ENCODE measurements at regions not wholly inside any gene's neighbourhood (a gene's known extent, or its start where the extent isn't known, plus 50 kb on each side); places are given as distances from the start of the nearest gene placed in this dataset.
"Not testable (repeated sequence)": the region's sequence is repeated elsewhere in the genome, so short reads cannot be mapped to it uniquely, and the experiment has no call there.

DNA sequence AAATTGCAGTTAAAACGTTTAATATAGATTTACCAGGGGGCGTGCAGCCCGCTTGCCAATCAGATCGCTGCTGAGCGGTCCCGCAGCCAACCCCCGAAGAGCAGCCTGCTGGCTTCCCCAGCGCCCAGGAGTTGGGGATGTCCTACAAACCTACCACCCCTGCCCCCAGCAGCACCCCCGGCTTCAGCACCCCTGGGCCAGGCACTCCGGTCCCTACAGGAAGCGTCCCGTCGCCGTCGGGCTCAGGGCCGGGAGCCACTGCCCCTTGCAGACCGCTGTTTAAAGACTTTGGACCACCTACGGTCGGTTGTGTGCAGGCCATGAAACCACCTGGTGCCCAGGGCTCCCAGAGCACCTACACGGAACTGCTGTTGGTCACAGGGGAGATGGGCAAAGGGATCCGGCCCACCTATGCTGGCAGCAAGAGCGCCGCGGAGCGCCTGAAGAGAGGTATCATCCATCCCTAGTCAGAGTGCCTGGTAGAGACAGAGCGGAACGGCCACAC, 1654.9 kb downstream of the SPATA31A7 start:
- DNase-seq (ENCODE audit: extremely low read depth, insufficient read length); H3K4me3 ChIP-seq (replicated peaks; ENCODE audit: low read depth, low read length); H3K36me3 ChIP-seq (ENCODE audit: control insufficient read depth, insufficient read depth, low read length); H3K27me3 ChIP-seq (replicated peaks; ENCODE audit: control insufficient read depth, insufficient read depth, low read length): not testable (repeated sequence)

DNA sequence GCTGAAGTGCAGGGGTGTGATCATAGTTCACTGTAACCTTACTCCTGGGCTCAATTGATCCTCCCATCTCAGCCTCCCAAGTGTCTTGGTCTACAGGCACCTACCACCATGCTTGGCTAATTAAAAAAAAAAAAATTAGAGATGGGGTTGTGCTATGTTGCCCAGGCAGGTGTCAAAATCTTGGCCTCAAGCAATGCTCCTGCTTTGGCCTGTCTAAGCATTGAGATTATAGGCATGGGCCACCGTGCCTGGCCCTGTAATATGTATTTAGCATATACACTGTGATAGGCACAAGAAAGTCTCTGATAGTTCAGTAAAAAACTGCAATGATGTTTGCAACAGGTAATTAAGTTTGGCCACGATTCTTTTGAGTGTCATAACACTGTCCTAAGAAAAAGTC, 1658.4 kb downstream of the SPATA31A7 start:
- not testable (repeated sequence) for H3K36me3 ChIP-seq (ENCODE audit: control insufficient read depth, insufficient read depth, low read length); H3K27me3 ChIP-seq (replicated peaks; ENCODE audit: control insufficient read depth, insufficient read depth, low read length); H3K4me3 ChIP-seq (replicated peaks; ENCODE audit: low read depth, low read length); DNase-seq (ENCODE audit: extremely low read depth, insufficient read length)

DNA sequence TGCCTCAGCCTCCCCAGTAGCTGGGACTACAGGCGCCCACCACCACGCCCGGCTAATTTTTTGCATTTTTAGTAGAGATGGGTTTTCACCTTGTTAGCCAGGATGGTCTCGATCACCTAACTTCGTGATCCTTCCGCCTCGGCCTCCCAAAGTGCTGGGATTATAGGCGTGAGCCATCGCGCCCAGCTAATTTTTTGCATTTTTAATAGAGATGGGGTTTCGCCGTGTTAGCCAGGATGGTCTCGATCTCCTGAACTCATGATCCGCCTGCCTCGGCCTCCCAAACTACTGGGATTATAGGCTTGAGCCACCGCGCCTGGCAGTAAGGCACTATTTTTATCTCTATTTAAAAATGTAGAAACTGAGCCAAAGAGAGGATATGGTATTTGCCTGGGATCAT, 1660.2 kb downstream of the SPATA31A7 start:
- DNase-seq (ENCODE audit: extremely low read depth, insufficient read length); H3K36me3 ChIP-seq (ENCODE audit: control insufficient read depth, insufficient read depth, low read length); H3K4me3 ChIP-seq (replicated peaks; ENCODE audit: low read depth, low read length); H3K27me3 ChIP-seq (replicated peaks; ENCODE audit: control insufficient read depth, insufficient read depth, low read length): not testable (repeated sequence)

DNA sequence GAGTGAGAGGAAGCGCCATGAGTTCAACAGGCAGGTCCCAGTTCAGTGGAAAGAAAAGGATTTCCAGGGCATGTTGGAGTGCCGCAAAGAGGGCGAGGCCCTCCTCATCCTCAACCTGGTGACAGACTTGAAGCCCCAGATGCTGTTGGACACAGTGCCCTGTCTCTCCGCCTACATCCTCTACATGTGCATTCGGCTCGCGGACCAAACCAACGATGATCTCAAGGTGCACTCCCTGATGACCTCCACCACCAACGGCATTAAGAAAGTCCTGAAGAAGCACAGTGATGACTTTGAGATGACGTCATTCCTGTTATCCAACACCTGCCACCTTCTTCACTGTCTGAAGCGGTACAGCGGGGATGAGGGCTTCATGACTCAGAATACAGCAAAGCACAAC, 1667.4 kb downstream of the SPATA31A7 start:
- not testable (repeated sequence) for H3K4me3 ChIP-seq (replicated peaks; ENCODE audit: low read depth, low read length); H3K36me3 ChIP-seq (ENCODE audit: control insufficient read depth, insufficient read depth, low read length); DNase-seq (ENCODE audit: extremely low read depth, insufficient read length); H3K27me3 ChIP-seq (replicated peaks; ENCODE audit: control insufficient read depth, insufficient read depth, low read length)

DNA sequence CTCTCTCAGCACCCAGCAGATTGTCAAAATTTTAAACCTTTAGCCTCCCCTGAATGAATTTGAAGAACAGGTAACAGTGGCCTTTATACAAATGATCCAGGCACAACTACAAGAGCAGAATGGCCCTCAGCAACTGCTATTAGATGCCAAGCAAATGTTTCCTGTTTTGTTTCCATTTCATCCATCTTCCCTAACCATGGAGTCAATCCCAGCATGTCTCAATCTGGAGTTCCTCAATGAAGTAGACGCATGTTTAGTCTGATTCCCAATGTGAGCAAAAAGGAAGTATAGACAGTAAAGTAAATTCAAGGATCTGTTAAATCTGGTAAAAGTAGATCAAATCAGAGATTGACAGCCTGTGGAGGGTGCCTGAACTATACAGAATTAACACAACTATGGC, 1668.4 kb downstream of the SPATA31A7 start:
- H3K27me3 ChIP-seq (replicated peaks; ENCODE audit: control insufficient read depth, insufficient read depth, low read length); DNase-seq (ENCODE audit: extremely low read depth, insufficient read length); H3K36me3 ChIP-seq (ENCODE audit: control insufficient read depth, insufficient read depth, low read length); H3K4me3 ChIP-seq (replicated peaks; ENCODE audit: low read depth, low read length): not testable (repeated sequence)

DNA sequence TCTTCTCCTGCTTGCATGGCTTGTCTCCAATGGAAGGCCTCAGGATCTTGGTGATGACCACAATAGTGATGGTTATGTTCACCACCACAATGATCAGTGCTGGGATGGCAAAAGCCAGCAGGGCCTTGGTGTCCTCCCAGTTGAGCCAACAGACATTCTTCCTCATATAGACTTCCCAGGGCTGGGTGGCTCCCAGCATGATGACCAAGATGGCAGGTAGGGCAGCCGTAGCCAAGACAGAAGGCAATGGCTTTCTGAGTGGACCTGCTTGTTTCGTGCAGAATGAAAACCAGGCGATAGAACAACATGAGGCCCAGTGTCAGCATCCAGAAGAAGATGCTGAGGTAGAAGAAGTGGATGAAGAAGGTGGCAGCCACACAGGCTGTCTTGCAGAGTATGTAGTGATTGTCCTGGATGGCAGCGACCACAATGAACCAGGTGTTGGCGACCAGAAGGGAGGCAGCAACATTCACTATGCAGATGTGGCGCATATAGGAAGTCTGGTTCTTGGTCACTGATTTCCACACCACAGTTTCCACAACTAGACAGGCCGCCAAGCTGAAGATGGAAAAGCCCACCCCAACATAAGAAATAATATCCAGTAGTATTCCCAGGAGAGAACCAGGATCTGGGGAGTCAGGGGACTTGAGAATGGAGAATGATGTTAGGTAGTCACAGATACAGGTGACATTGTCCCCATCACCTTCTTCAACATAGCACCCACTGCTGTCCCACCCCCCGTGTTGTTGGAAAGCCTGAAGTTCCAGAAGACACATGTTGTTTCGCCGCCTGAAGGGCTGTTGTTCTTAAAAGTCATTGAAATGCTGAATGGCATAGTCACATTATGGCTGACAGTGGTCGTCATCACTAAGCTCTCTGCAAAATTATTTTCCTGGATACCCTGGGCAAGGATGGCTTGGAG, 1671.4 kb downstream of the SPATA31A7 start:
- not testable (repeated sequence) for H3K27me3 ChIP-seq (replicated peaks; ENCODE audit: control insufficient read depth, insufficient read depth, low read length); H3K4me3 ChIP-seq (replicated peaks; ENCODE audit: low read depth, low read length); DNase-seq (ENCODE audit: extremely low read depth, insufficient read length); H3K36me3 ChIP-seq (ENCODE audit: control insufficient read depth, insufficient read depth, low read length)

DNA sequence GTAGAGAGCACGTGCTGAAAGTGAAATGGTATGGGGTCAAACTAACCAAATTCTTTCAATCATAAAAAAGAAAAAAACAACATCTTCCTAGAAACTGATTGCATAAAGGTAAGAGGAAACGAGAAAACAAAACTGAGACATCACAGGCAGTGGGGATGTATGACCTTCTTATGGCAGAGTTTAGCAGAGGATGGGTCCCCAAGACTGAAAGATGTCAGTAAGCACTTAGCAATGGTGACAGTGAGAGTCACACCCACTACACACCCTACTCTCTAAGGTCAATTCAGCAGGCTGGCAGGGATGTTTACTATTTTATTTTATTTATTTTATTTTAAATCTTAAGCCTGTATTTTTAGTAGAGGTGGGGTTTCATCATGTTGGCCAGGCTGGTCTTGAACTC, 1672.3 kb downstream of the SPATA31A7 start:
- DNase-seq (ENCODE audit: extremely low read depth, insufficient read length); H3K36me3 ChIP-seq (ENCODE audit: control insufficient read depth, insufficient read depth, low read length); H3K27me3 ChIP-seq (replicated peaks; ENCODE audit: control insufficient read depth, insufficient read depth, low read length); H3K4me3 ChIP-seq (replicated peaks; ENCODE audit: low read depth, low read length): not testable (repeated sequence)

DNA sequence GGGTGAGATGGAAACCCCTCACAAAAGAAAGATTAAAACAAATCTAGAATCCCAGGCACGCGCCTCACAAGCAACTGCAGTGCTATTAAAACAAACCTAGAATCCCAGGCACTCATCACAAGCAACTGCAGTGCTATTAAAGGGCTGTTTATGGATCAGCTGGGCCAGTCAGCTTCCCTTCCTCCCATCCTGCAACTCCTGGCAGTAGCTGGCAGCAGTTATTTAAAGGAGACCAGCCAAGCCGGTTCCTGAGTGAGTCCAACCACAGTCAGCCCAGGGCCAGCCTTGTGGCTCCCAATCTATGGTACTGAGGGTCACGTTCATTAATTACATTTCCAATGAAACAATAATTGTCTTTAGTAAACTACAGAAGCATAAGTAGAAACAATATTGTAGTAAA, 1673.5 kb downstream of the SPATA31A7 start:
- not testable (repeated sequence) for DNase-seq (ENCODE audit: extremely low read depth, insufficient read length); H3K27me3 ChIP-seq (replicated peaks; ENCODE audit: control insufficient read depth, insufficient read depth, low read length); H3K36me3 ChIP-seq (ENCODE audit: control insufficient read depth, insufficient read depth, low read length)

DNA sequence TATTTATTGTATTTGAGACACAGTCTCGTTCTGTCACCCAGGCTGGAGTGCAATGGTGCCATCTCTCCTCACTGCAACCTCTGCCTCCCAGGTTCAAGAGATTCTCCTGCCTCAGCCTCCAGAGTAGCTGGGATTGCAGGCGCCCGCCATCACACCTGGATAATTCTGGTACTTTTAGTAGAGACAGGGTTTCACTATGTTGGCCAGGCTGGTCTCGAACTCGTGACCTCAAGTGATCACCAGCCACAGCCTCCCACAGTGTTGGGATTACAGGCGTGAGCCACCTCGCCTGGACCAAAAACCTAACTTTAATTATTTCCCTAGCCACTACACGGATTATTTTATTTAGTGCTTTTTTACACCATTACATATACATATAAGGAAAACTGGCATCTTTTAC, 1674.0 kb downstream of the SPATA31A7 start:
- not testable (repeated sequence) for H3K27me3 ChIP-seq (replicated peaks; ENCODE audit: control insufficient read depth, insufficient read depth, low read length); H3K36me3 ChIP-seq (ENCODE audit: control insufficient read depth, insufficient read depth, low read length); H3K4me3 ChIP-seq (replicated peaks; ENCODE audit: low read depth, low read length); DNase-seq (ENCODE audit: extremely low read depth, insufficient read length)

More for the DNA sequence above, 1673.5 kb downstream of the SPATA31A7 start:
- H3K4me3 ChIP-seq (replicated peaks; ENCODE audit: low read depth, low read length) = not testable (repeated sequence)

DNA sequence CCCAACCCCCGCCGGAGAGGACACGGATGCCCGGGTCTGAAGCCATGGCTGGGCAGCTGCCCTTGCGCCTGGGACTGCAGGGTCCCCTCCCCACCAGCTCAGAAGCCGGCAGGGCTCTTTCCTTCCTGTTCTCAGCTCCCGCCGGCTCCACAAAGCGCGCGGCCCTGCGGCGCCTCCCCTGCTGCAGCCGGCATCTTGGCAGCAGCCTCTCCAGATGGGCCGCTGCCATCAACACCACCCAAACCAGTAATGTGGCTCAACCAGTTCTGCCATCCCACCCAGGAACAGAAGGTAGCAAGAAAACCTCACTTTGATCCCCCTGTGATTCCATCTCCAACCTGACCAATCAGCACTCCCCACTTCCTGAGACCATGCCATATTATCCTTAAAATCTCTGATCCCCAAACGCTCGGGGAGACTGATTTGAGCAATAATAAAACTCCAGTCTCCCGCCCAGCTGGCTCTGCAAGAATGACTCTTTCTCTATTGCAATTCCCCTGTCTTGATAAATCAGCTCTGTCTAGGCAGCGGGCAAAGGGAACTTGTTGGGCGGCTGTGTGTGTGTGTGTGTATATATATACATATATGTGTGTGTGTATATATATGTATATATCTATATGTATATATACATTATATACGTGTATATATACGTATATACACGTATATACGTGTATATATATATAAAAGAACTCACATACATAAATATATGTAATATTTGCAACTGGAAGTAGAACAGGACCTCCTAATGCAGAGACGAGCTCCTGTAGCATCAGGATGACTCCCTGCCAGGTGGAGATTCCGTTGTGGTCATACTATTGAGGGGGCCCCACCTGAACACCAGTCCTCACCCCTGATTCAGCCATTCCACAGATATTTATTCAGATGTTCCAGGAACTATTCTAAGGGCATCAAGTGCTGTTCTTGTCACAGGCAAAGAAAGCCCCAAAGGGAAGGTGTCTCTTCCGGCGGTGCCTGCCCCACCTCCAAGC, 1674.9 kb downstream of the SPATA31A7 start:
- not testable (repeated sequence) for H3K36me3 ChIP-seq (ENCODE audit: control insufficient read depth, insufficient read depth, low read length); H3K4me3 ChIP-seq (replicated peaks; ENCODE audit: low read depth, low read length); H3K27me3 ChIP-seq (replicated peaks; ENCODE audit: control insufficient read depth, insufficient read depth, low read length)
- peak; percentile 16 for DNase-seq (ENCODE audit: extremely low read depth, insufficient read length)

DNA sequence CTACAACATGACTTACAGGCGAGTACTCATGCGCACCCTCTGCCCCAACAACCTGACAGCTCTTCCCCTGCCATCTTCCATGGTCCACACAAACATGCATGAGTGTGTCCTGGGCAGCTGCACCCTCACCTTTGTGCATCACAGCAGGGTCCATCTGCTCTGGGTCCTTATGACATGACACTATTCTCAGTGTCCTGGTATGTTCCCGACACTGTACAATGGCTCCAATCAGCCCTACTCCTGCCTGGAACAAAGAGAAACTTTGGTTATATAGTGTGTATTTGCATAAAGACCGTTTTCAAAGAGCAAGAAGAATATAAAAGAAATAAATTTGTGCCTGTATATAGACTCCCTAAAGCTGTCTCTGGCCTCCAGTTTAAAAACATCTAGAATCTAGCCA, 1679.2 kb downstream of the SPATA31A7 start:
- DNase-seq (ENCODE audit: extremely low read depth, insufficient read length); H3K4me3 ChIP-seq (replicated peaks; ENCODE audit: low read depth, low read length); H3K36me3 ChIP-seq (ENCODE audit: control insufficient read depth, insufficient read depth, low read length); H3K27me3 ChIP-seq (replicated peaks; ENCODE audit: control insufficient read depth, insufficient read depth, low read length): not testable (repeated sequence)

DNA sequence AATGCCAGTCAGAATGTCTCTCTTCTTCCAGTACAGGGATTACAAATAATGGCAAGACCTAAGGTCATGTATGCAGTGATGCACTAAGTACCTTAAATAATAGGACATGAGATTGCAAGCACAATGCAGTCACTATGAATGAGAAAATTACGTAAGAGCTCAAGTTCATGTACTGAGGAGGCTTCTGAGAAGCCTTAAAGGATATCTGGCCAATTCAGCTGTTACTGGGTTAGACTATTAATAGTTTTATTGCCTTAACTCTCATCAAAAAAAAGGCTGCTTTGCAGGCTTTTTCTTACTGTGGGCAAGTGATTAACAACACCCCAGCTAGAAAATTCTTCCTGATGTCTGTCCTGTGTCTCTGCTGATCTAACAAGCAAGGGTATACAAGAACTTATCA, 1681.9 kb downstream of the SPATA31A7 start:
- not testable (repeated sequence) for H3K36me3 ChIP-seq (ENCODE audit: control insufficient read depth, insufficient read depth, low read length); DNase-seq (ENCODE audit: extremely low read depth, insufficient read length); H3K4me3 ChIP-seq (replicated peaks; ENCODE audit: low read depth, low read length); H3K27me3 ChIP-seq (replicated peaks; ENCODE audit: control insufficient read depth, insufficient read depth, low read length)

DNA sequence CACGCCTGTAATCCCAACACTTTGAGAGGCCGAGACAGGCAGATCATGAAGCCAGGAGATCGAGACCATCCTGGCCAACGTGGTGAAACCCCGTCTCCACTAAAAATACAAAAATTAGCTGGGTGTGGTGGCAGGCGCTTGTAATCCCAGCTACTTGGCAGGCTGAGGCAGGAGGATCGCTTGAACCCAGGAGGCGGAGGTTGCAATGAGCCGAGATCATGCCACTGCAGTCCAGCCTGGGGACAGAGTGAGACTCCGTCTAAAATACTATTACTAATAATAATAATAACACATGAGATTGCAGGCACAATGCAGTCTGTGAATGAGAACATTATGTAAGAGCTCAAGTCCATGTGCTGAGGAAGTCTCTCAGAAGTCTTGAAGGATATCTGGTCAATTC, 1684.4 kb downstream of the SPATA31A7 start:
- not testable (repeated sequence) for H3K27me3 ChIP-seq (replicated peaks; ENCODE audit: control insufficient read depth, insufficient read depth, low read length); DNase-seq (ENCODE audit: extremely low read depth, insufficient read length); H3K36me3 ChIP-seq (ENCODE audit: control insufficient read depth, insufficient read depth, low read length); H3K4me3 ChIP-seq (replicated peaks; ENCODE audit: low read depth, low read length)

Data from GM06990 (cell line).